ENCODE measurements at regions not wholly inside any gene's neighbourhood (a gene's known extent, or its start where the extent isn't known, plus 50 kb on each side); places are given as distances from the start of the nearest gene placed in this dataset.

- DNase-seq (ENCODE audit: low read depth): peak; percentile 65
- TF ChIP-seq, protein P1, sequence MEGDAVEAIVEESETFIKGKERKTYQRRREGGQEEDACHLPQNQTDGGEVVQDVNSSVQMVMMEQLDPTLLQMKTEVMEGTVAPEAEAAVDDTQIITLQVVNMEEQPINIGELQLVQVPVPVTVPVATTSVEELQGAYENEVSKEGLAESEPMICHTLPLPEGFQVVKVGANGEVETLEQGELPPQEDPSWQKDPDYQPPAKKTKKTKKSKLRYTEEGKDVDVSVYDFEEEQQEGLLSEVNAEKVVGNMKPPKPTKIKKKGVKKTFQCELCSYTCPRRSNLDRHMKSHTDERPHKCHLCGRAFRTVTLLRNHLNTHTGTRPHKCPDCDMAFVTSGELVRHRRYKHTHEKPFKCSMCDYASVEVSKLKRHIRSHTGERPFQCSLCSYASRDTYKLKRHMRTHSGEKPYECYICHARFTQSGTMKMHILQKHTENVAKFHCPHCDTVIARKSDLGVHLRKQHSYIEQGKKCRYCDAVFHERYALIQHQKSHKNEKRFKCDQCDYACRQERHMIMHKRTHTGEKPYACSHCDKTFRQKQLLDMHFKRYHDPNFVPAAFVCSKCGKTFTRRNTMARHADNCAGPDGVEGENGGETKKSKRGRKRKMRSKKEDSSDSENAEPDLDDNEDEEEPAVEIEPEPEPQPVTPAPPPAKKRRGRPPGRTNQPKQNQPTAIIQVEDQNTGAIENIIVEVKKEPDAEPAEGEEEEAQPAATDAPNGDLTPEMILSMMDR (IDR thresholded peaks at IDR 0.05; ENCODE audit: insufficient read depth, low read length): no peak
- no peak overlapping the region for H3K4me3 ChIP-seq (ENCODE audit: low read depth, low read length)
These were observed 110.9 kb upstream of the ADAMTSL1 start for GRCh38 chr9:18362901-18363685.

- no peak overlapping the region for H3K4me3 ChIP-seq (ENCODE audit: low read depth, low read length)
- TF ChIP-seq, protein P1 (IDR thresholded peaks at IDR 0.05; ENCODE audit: insufficient read depth, low read length): no peak
- no peak for DNase-seq (ENCODE audit: low read depth)
These were observed 108.3 kb upstream of the ADAMTSL1 start for GRCh38 chr9:18365651-18366050.

DNA sequence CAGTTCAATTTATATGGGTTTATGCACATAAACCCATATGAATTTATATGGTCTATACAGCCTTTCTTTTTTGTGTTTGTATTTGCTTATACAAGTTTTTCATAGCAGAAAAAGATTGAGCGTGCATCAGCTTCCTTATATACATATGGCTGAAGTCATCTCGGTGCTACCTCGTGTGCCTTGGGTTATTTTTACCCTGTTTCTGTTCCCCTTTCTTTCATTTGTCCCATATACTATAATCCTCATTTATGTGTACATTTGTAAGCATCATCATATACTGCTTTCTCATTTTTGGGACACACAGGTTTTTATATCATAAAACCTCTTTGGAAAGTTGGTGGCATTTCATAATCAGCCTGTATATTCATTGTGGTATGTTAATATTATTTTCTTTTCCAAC is 107.8 kb upstream of the ADAMTSL1 start:
- no peak overlapping the region for H3K4me3 ChIP-seq (ENCODE audit: low read depth, low read length)
- TF ChIP-seq, protein P1 (IDR thresholded peaks at IDR 0.05; ENCODE audit: insufficient read depth, low read length): no peak
- DNase-seq (ENCODE audit: low read depth): no peak

DNA sequence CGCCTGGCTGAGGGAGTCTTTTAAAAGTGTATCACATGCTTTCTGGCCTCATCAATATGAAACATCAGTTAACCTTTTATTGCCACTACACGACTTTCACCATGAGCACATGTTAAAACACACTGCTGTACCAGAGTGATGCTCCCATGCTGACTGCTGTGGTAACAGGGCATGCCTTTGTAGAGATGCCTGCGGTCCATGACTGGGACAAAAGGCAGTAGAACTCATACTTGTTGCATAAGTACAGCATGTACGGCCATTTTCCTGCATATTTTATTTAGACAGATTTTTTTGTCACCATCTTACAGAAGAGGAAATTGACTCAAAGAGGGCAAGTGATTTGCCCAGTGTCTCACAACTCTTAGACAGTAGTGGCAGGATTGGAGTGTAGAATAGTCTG is 105.7 kb upstream of the ADAMTSL1 start:
- no peak for DNase-seq (ENCODE audit: low read depth)
- H3K4me3 ChIP-seq (ENCODE audit: low read depth, low read length): no peak overlapping the region
- TF ChIP-seq, protein P1 (IDR thresholded peaks at IDR 0.05; ENCODE audit: insufficient read depth, low read length): no peak

- H3K4me3 ChIP-seq (ENCODE audit: low read depth, low read length): no peak overlapping the region
- TF ChIP-seq, protein P1 (IDR thresholded peaks at IDR 0.05; ENCODE audit: insufficient read depth, low read length): no peak
- no peak for DNase-seq (ENCODE audit: low read depth)
These were observed 102.8 kb upstream of the ADAMTSL1 start for GRCh38 chr9:18371141-18371540.

GRCh38 chr9:18371621-18372020 is 102.3 kb upstream of the ADAMTSL1 start:
- TF ChIP-seq, protein P1 (IDR thresholded peaks at IDR 0.05; ENCODE audit: insufficient read depth, low read length): no peak
- DNase-seq (ENCODE audit: low read depth): peak; percentile 27
- H3K4me3 ChIP-seq (ENCODE audit: low read depth, low read length): no peak overlapping the region

Data from fibroblast of the aortic adventitia (primary cell).